HCT116 (cell line): ENCODE measurements at regions not wholly inside any gene's neighbourhood (a gene's known extent, or its start where the extent isn't known, plus 50 kb on each side); places are given as distances from the start of the nearest gene placed in this dataset.

Source experiments
- EGR1 ChIP-seq: IDR thresholded peaks from 2 replicates; pipeline ENCODE4 v1.6.1; 2012; ENCODE audit warnings: low read depth
- JUND ChIP-seq: IDR thresholded peaks from 2 replicates; pipeline ENCODE4 v1.6.1; 2012
- POLR2A ChIP-seq: IDR thresholded peaks from 2 replicates; pipeline ENCODE4 v1.7.0; 2011; ENCODE audit warnings: borderline replicate concordance; ENCODE audit not compliant: insufficient read depth, insufficient read length; ENCODE audit errors: extremely low read depth
- RAD21 ChIP-seq: IDR thresholded peaks from 2 replicates; pipeline ENCODE4 v1.6.1; 2012; ENCODE audit warnings: low read depth, mild to moderate bottlenecking
- SIN3A ChIP-seq: IDR thresholded peaks from 2 replicates; pipeline ENCODE4 v1.6.1; 2012; ENCODE audit warnings: low read depth
- TF ChIP-seq, protein P1 (sequence below), 3 experiments: fragments of 200-600 bp in 1 of 3; sonication (generic) in 1 of 3; IDR thresholded peaks in 2 of 3; conservative IDR thresholded peaks in 1 of 3; 2 replicates each; pipeline ENCODE4 v1.5.1; 2012 to 2017; ENCODE audit warnings: low read depth in 2 of 3, low read length in 2 of 3, antibody characterized with exemption in 1 of 3, borderline replicate concordance in 1 of 3, control low read depth in 1 of 3, mild to moderate bottlenecking in 1 of 3, mixed read lengths in 1 of 3, mixed run types in 1 of 3, moderate library complexity in 1 of 3; ENCODE audit not compliant: insufficient read depth in 1 of 3

DNA sequence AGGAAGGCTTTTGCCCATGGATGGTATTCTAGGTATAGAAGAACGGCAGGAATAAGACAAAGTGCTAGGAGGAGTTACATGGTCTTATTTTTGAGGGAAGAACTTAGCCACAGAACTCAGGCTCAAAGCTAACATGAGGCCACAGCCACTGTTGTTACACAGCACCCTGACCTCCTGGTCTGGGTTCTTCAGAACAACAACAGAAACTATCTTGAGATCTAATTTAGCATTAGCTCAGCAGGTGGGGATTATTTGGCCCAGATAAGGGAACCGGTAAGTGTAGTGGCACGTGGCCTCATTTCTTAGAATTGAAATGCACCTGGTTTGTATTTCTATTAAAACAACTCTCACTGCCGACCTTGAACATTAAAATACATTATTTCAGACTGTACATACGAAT, 1168.7 kb upstream of the SEMA6A start:
- TF ChIP-seq, protein P1, sequence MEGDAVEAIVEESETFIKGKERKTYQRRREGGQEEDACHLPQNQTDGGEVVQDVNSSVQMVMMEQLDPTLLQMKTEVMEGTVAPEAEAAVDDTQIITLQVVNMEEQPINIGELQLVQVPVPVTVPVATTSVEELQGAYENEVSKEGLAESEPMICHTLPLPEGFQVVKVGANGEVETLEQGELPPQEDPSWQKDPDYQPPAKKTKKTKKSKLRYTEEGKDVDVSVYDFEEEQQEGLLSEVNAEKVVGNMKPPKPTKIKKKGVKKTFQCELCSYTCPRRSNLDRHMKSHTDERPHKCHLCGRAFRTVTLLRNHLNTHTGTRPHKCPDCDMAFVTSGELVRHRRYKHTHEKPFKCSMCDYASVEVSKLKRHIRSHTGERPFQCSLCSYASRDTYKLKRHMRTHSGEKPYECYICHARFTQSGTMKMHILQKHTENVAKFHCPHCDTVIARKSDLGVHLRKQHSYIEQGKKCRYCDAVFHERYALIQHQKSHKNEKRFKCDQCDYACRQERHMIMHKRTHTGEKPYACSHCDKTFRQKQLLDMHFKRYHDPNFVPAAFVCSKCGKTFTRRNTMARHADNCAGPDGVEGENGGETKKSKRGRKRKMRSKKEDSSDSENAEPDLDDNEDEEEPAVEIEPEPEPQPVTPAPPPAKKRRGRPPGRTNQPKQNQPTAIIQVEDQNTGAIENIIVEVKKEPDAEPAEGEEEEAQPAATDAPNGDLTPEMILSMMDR (IDR thresholded peaks at IDR 0.05 in 2 of 3, conservative IDR thresholded peaks at IDR 0.05 in 1 of 3; ENCODE audit: borderline replicate concordance in 1 of 3, insufficient read depth in 1 of 3, low read depth in 2 of 3, low read length in 2 of 3): no peak
- TF ChIP-seq RAD21 (no peak), POLR2A (no peak), SIN3A (no peak), EGR1 (no peak), JUND (no peak)
